ENCODE measurements at regions not wholly inside any gene's neighbourhood (a gene's known extent, or its start where the extent isn't known, plus 50 kb on each side); places are given as distances from the start of the nearest gene placed in this dataset.

DNA sequence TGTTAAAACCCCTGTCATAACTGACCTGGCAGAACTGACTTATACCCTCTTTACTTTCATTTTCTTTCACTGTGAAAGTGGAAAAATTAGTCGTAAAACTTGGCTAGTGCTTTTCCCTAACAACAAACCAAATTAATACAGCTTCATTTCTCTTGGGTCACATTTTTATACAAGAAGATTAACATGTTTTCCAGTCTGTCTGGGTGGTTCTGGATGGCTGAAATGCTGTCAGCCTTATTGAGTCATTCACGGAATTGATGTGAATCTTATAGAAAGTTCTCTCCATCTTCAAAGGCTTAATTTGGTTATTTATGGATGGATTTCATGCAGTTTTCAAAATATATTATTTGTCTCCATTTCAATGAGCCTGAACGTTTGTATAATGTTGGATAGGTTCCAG lies 440.0 kb downstream of the KCTD12 start:
- TF ChIP-seq EZH2 (IDR thresholded peaks at IDR 0.05) (no peak), POLR2AphosphoS5 (IDR thresholded peaks at IDR 0.05; ENCODE audit: borderline replicate concordance, low read depth, low read length) (no peak)
